ENCODE measurements at regions not wholly inside any gene's neighbourhood (a gene's known extent, or its start where the extent isn't known, plus 50 kb on each side); places are given as distances from the start of the nearest gene placed in this dataset.
A peak's percentile ranks its signal among the peaks of the same experiment; 100 is the strongest.

DNA sequence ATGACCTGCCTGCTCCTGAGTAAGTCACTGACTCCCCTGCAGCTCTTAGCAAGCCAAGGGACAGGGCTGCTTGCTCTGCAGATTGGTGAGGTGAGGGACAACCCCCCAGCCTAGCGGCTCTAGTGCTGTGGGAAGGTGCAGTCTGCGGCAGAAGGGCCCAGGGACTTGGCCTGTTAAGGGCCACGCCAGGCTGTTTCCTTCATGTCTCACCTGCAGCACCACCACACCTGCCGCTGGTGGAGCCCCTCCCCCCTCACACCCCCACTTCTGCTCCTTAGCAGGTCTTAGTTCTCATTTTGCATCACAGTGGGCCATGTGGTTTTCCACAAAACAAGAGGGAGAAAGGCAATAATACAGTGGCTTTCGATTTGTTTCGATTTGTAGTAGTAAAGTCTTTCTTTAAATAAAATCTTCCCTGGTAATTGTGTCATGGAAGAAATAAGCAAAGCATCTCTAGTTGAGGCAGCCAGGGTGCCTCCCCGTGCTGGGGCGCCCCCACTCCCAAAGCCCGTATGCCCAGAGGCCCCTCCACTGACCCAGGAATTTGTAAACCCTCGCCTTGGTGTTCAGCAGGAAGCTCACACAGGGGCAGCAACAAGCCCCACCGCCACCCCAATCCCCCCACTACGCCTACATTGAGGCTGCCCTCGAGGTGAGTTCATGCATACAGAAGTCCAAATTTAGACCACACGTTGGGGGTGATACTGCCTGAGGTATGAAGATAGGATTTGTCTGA, 86.5 kb upstream of the CLDN5 start:
- H3K4me3 Mint-ChIP-seq = no peak overlapping the region
- no peaks in the 10 kb centered on the region for H3K4me1 Mint-ChIP-seq
- Histone ChIP-seq H3K4me1 (ENCODE audit: control insufficient read depth, insufficient read depth, low read length) (peaks cover 6% of the 10 kb centered on the region), H3K36me3 (ENCODE audit: control insufficient read depth, insufficient read depth, low read length) (no peaks in the 10 kb centered on the region), H3K27me3 (ENCODE audit: control insufficient read depth, insufficient read depth, low read length) (no peaks in the 10 kb centered on the region), H3K4me3 (ENCODE audit: low read length) (no peak overlapping the region), H3K27ac (ENCODE audit: low read length) (no peak overlapping the region), H3K9me3 (ENCODE audit: control insufficient read depth, insufficient read depth, low read length) (no peaks in the 10 kb centered on the region)
- H3K9me3 Mint-ChIP-seq = no peaks in the 10 kb centered on the region
- ATAC-seq (no peak), DNase-seq (peak in 1 of 2 donors; percentile 23)
- intact Hi-C loops (cut with micrococcal nuclease) = no loop called here
- TF ChIP-seq, protein P1, sequence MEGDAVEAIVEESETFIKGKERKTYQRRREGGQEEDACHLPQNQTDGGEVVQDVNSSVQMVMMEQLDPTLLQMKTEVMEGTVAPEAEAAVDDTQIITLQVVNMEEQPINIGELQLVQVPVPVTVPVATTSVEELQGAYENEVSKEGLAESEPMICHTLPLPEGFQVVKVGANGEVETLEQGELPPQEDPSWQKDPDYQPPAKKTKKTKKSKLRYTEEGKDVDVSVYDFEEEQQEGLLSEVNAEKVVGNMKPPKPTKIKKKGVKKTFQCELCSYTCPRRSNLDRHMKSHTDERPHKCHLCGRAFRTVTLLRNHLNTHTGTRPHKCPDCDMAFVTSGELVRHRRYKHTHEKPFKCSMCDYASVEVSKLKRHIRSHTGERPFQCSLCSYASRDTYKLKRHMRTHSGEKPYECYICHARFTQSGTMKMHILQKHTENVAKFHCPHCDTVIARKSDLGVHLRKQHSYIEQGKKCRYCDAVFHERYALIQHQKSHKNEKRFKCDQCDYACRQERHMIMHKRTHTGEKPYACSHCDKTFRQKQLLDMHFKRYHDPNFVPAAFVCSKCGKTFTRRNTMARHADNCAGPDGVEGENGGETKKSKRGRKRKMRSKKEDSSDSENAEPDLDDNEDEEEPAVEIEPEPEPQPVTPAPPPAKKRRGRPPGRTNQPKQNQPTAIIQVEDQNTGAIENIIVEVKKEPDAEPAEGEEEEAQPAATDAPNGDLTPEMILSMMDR (IDR thresholded peaks at IDR 0.05) = no peak
- H3K36me3 Mint-ChIP-seq = no peaks in the 10 kb centered on the region
- H3K27ac Mint-ChIP-seq = no peak overlapping the region
- H3K27me3 Mint-ChIP-seq (ENCODE audit: low read depth in 2 of 2) = peaks cover 0 to 9% of the 10 kb centered on the region in 2 donors
- WGBS (ENCODE audit: insufficient coverage) = 44% methylated on average over 13 of the region's 14 CpGs

DNA sequence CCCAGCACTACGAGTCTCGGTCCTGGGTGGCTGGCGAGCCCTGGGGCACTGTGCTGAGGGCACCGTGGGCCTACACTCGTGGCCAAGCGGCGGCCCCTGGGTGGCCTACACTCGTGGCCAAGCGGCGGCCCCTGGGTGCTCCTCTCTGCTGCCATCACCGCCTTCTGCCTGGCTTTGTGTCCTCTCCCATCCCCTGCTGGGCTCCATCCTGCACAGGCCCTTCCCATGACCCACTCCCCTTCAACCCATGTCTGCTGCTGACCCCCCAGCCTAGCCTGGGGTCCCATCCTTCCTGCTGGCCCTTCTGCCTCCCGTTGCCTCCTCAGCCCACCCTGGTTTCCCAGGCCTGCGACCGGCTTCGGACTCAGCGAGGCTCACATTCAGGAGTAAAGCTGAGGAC, 87.4 kb upstream of the CLDN5 start:
- H3K9me3 Mint-ChIP-seq = no peaks in the 10 kb centered on the region
- intact Hi-C loops (cut with micrococcal nuclease) = no loop called here
- DNase-seq = no peak
- H3K36me3 ChIP-seq (ENCODE audit: control insufficient read depth, insufficient read depth, low read length) = no peaks in the 10 kb centered on the region
- H3K9me3 ChIP-seq (ENCODE audit: control insufficient read depth, insufficient read depth, low read length) = no peaks in the 10 kb centered on the region
- 91% methylated on average over 16 of the region's 16 CpGs for WGBS (ENCODE audit: insufficient coverage)
- no peak overlapping the region for H3K27ac Mint-ChIP-seq
- peaks cover 0 to 9% of the 10 kb centered on the region in 2 donors for H3K27me3 Mint-ChIP-seq (ENCODE audit: low read depth in 2 of 2)
- no peaks in the 10 kb centered on the region for H3K27me3 ChIP-seq (ENCODE audit: control insufficient read depth, insufficient read depth, low read length)
- no peak overlapping the region for H3K4me3 Mint-ChIP-seq
- H3K4me3 ChIP-seq (ENCODE audit: low read length) = no peak overlapping the region
- TF ChIP-seq, protein P1 (IDR thresholded peaks at IDR 0.05) = no peak
- no peaks in the 10 kb centered on the region for H3K4me1 Mint-ChIP-seq
- no peak overlapping the region for H3K27ac ChIP-seq (ENCODE audit: low read length)
- no peak for ATAC-seq
- H3K4me1 ChIP-seq (ENCODE audit: control insufficient read depth, insufficient read depth, low read length) = peaks cover 6% of the 10 kb centered on the region
- no peaks in the 10 kb centered on the region for H3K36me3 Mint-ChIP-seq

DNA sequence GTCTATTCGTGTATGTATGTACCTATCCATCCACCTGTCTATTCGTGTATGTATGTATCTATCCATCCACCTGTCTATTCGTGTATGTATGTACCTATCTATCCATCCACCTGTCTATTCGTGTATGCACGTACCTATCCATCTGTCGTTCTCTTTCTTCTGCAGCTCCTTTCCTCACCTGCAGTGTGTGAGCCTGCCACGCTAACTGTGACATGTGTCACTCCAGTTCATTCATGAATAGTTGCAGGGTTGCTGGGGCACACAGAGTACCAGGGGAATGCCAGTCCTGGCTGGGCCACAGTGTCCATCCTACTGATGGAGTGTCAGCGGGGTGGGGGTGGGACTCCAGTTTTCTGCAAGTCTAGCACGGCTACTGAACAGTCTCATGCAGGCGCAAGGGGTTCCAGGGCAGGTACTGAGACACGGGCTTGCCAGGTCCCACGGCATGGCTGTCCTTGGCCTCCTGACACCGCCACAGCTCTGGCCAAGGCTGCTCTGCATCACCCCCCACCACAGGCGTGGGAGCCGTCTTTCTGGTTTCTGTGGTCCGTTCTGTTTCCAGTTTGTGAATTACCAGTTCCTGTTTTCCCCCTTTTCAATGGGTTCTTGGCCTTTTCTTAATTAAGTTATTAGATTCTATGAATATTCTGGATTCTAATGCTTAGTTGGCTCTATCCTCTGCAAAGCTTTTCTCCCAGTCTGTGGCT, 88.8 kb upstream of the CLDN5 start:
- DNase-seq = no peak
- no peak for ATAC-seq
- Histone ChIP-seq H3K27ac (ENCODE audit: low read length) (no peak overlapping the region), H3K4me1 (ENCODE audit: control insufficient read depth, insufficient read depth, low read length) (peaks cover 6% of the 10 kb centered on the region), H3K27me3 (ENCODE audit: control insufficient read depth, insufficient read depth, low read length) (no peaks in the 10 kb centered on the region), H3K36me3 (ENCODE audit: control insufficient read depth, insufficient read depth, low read length) (no peaks in the 10 kb centered on the region), H3K4me3 (ENCODE audit: low read length) (no peak overlapping the region), H3K9me3 (ENCODE audit: control insufficient read depth, insufficient read depth, low read length) (no peaks in the 10 kb centered on the region)
- intact Hi-C loops (cut with micrococcal nuclease) = no loop called here
- WGBS (ENCODE audit: insufficient coverage) = 61% methylated on average over 16 of the region's 16 CpGs
- TF ChIP-seq, protein P1 (IDR thresholded peaks at IDR 0.05) = no peak
- Mint-ChIP-seq H3K27me3 (ENCODE audit: low read depth in 2 of 2) (peaks cover 0 to 9% of the 10 kb centered on the region in 2 donors), H3K9me3 (no peaks in the 10 kb centered on the region), H3K4me3 (no peak overlapping the region), H3K27ac (no peak overlapping the region), H3K4me1 (no peaks in the 10 kb centered on the region), H3K36me3 (no peaks in the 10 kb centered on the region)

Measured in natural killer cell (primary cell).